ENCODE measurements at regions not wholly inside any gene's neighbourhood (a gene's known extent, or its start where the extent isn't known, plus 50 kb on each side); places are given as distances from the start of the nearest gene placed in this dataset.
A peak's percentile ranks its signal among the peaks of the same experiment; 100 is the strongest.

DNA sequence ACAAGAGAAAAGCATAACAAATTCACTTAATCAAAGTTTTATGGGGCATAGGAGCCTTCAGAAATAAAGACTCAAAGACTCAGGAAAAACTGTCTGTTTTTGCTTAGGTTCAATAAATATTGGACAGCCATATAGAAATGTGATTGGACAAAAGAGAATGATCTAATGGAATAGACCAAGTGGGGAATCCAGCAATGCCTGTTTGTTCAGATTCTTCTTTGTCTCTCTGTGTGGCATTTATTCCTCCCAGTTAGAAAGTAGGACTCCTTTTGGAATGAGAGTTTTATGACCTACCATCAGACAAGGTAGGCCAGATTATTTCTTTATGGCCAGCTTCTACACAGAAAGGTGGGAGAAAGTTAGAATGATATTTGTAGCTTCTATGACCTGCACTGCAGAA, 1460.1 kb downstream of the OTOL1 start:
- Mint-ChIP-seq H3K4me3 (no peak overlapping the region), H3K27me3 (ENCODE audit: low read depth) (no peaks in the 10 kb centered on the region), H3K4me1 (peaks cover 1% of the 10 kb centered on the region), H3K27ac (peak overlapping the region; percentile 9), H3K36me3 (no peaks in the 10 kb centered on the region), H3K9me3 (peaks cover 11% of the 10 kb centered on the region)
- TF ChIP-seq, protein P1, sequence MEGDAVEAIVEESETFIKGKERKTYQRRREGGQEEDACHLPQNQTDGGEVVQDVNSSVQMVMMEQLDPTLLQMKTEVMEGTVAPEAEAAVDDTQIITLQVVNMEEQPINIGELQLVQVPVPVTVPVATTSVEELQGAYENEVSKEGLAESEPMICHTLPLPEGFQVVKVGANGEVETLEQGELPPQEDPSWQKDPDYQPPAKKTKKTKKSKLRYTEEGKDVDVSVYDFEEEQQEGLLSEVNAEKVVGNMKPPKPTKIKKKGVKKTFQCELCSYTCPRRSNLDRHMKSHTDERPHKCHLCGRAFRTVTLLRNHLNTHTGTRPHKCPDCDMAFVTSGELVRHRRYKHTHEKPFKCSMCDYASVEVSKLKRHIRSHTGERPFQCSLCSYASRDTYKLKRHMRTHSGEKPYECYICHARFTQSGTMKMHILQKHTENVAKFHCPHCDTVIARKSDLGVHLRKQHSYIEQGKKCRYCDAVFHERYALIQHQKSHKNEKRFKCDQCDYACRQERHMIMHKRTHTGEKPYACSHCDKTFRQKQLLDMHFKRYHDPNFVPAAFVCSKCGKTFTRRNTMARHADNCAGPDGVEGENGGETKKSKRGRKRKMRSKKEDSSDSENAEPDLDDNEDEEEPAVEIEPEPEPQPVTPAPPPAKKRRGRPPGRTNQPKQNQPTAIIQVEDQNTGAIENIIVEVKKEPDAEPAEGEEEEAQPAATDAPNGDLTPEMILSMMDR (IDR thresholded peaks at IDR 0.05; ENCODE audit: unreplicated experiment) = no peak
- no peak for DNase-seq (ENCODE audit: low spot score in 2 of 2, unreplicated experiment in 2 of 2)

DNA sequence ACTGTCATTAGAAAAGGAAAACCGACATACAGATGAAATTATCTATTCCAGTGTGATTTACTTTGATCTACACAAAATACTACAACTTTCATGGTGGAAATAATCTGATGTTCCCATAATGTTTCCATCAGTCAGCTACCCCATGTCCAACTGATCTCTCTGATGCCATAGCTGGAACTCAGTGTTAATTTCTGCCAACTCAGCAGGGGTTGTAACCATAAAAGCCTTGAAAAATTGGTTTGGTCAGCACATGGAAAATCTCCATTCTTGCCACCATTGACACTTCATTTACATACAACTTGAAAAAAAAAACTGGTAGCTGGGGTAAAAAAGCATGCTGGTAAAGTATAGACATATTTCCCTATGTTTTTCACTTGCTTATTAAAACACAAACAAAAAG, 1463.7 kb downstream of the OTOL1 start:
- peaks cover 18% of the 10 kb centered on the region for H3K9me3 Mint-ChIP-seq
- no peak overlapping the region for H3K4me3 Mint-ChIP-seq
- TF ChIP-seq, protein P1 (IDR thresholded peaks at IDR 0.05; ENCODE audit: unreplicated experiment) = no peak
- H3K27ac Mint-ChIP-seq = no peak overlapping the region
- no peaks in the 10 kb centered on the region for H3K27me3 Mint-ChIP-seq (ENCODE audit: low read depth)
- DNase-seq (ENCODE audit: low spot score in 2 of 2, unreplicated experiment in 2 of 2) = no peak
- H3K36me3 Mint-ChIP-seq = no peaks in the 10 kb centered on the region
- peaks cover 1% of the 10 kb centered on the region for H3K4me1 Mint-ChIP-seq

DNA sequence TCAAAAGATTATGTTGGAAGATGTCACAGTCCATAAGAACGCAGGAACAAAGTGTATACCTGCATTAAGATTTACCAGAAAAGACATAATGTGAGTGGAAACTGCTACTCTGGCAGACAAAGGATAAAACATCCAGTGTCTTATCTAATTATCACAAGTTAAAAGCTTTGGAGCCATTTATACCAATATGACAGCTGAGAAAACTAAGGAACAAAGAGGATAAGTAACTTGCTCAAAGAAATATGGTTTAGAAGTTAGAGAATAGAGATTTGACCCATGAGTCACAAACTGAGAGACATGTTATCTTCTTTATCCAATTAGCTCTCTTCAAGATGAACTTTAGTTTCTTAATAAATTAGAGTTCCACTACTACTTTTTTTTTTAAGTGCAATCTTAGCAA, 1473.7 kb downstream of the OTOL1 start:
- no peak for DNase-seq (ENCODE audit: low spot score in 2 of 2, unreplicated experiment in 2 of 2)
- no peak overlapping the region for H3K4me3 Mint-ChIP-seq
- no peaks in the 10 kb centered on the region for H3K27me3 Mint-ChIP-seq (ENCODE audit: low read depth)
- H3K9me3 Mint-ChIP-seq = peaks cover 45% of the 10 kb centered on the region
- no peaks in the 10 kb centered on the region for H3K4me1 Mint-ChIP-seq
- H3K36me3 Mint-ChIP-seq = no peaks in the 10 kb centered on the region
- TF ChIP-seq, protein P1 (IDR thresholded peaks at IDR 0.05; ENCODE audit: unreplicated experiment) = no peak
- H3K27ac Mint-ChIP-seq = no peak overlapping the region

DNA sequence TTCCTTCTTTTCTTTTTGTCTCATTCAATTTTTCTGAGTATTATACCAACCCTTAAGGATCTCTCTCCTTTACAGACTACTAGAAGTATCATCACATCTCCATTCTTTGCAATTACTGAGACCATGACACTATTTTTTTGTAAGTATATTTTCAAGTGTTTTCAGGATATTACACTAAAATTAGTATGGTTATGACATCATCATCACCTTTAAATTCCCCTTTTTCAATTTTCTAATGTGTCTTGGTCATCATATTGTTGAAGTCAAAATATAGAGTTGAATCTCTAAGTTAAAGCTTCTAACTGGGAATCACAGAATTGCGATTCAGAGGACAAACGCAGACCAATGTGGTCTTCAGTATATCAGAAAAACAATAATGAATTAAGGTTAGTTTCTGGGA, 1475.1 kb downstream of the OTOL1 start:
- TF ChIP-seq, protein P1 (IDR thresholded peaks at IDR 0.05; ENCODE audit: unreplicated experiment) = no peak
- Mint-ChIP-seq H3K4me3 (no peak overlapping the region), H3K9me3 (peaks cover 36% of the 10 kb centered on the region), H3K4me1 (no peaks in the 10 kb centered on the region), H3K36me3 (no peaks in the 10 kb centered on the region), H3K27me3 (ENCODE audit: low read depth) (no peaks in the 10 kb centered on the region), H3K27ac (no peak overlapping the region)
- no peak for DNase-seq (ENCODE audit: low spot score in 2 of 2, unreplicated experiment in 2 of 2)

DNA sequence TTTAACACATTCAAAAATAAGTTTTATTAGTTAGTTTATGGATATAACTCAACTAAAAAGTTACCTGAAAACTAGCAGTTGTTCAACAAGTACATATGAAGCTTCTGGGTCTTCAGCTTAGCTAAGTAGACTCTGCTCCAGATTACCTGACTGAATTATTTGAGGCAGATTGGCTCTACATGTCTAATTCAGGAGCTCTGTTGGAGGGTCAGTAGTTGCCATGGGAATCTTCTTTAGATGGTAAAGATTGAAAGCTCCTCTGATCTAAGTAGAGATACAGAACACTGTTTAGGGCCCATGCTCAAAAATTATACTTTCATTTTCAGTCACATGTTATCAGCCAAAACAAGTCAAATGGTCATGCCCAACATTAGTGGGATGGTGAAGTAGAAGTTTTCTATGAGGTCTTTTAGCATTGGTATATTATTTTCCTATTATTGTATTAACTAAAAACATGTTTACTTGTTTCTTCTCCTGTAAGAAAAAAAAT, 1476.9 kb downstream of the OTOL1 start:
- TF ChIP-seq, protein P1 (IDR thresholded peaks at IDR 0.05; ENCODE audit: unreplicated experiment) = no peak
- Mint-ChIP-seq H3K27ac (no peak overlapping the region), H3K4me3 (no peak overlapping the region), H3K36me3 (no peaks in the 10 kb centered on the region), H3K9me3 (peaks cover 18% of the 10 kb centered on the region), H3K27me3 (ENCODE audit: low read depth) (no peaks in the 10 kb centered on the region), H3K4me1 (no peaks in the 10 kb centered on the region)
- DNase-seq (ENCODE audit: low spot score in 2 of 2, unreplicated experiment in 2 of 2) = no peak

DNA sequence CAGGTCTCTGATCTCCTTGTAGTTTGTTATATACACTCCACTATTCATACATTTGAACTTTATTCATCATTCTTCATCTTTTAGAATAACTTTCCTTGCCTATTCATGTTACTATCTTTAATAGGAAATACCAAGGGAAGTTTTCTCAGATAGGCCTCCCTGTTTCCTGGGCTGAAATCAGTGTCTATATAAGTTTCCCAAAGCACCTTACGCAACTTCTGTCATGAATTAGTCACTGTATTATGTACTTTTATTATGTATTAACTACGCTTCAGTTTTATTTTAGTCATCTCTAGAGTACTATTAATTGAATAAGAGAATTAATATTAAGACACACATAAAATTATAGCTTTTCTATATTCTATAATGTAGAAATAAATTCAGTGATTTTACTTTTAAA, 1481.5 kb downstream of the OTOL1 start:
- no peak for DNase-seq (ENCODE audit: low spot score in 2 of 2, unreplicated experiment in 2 of 2)
- TF ChIP-seq, protein P1 (IDR thresholded peaks at IDR 0.05; ENCODE audit: unreplicated experiment) = no peak
- Mint-ChIP-seq H3K4me1 (no peaks in the 10 kb centered on the region), H3K27ac (no peak overlapping the region), H3K36me3 (no peaks in the 10 kb centered on the region), H3K9me3 (peaks cover 6% of the 10 kb centered on the region), H3K4me3 (no peak overlapping the region), H3K27me3 (ENCODE audit: low read depth) (no peaks in the 10 kb centered on the region)

Data from mesothelial cell of epicardium (in vitro differentiated cells).